Lung (tissue), 11 donors: ENCODE measurements at regions not wholly inside any gene's neighbourhood (a gene's known extent, or its start where the extent isn't known, plus 50 kb on each side); places are given as distances from the start of the nearest gene placed in this dataset.

Experiments
- ATAC-seq: fragments of 200-7000 bp; cut with Tn5 transposase; one replicate; pipeline ENCODE4 v1.9.1; 2020; ENCODE audit warnings: moderate number of reproducible peaks; ENCODE audit not compliant: insufficient read depth, low FRiP score
- DNase-seq, 3 donors: peaks; one replicate each; pipeline ENCODE4 v3.0.0-alpha.2; 2013 to 2017
- H3K27ac ChIP-seq, 2 donors: one replicate each; pipeline ENCODE4 v1.5.1; 2013; ENCODE audit warnings: mild to moderate bottlenecking in 2 of 2, moderate library complexity in 2 of 2, control low read depth in 1 of 2, inconsistent platforms in 1 of 2, low read depth in 1 of 2, low read length in 1 of 2
- H3K27me3 ChIP-seq, 3 donors: one replicate each; pipeline ENCODE4 v1.5.1; 2013; ENCODE audit warnings: low read length in 2 of 3; ENCODE audit not compliant: control insufficient read depth in 3 of 3, insufficient read depth in 3 of 3
- H3K36me3 ChIP-seq, 4 donors: one replicate each; pipeline ENCODE4 v1.5.1; 2013; ENCODE audit warnings: low read length in 4 of 4, mild to moderate bottlenecking in 1 of 4, moderate library complexity in 1 of 4; ENCODE audit not compliant: control insufficient read depth in 4 of 4, insufficient read depth in 4 of 4
- H3K4me1 ChIP-seq, 5 donors: one replicate each; pipeline ENCODE4 v1.5.1; 2013; ENCODE audit warnings: low read length in 5 of 5, mild to moderate bottlenecking in 2 of 5, moderate library complexity in 1 of 5; ENCODE audit not compliant: control insufficient read depth in 5 of 5, insufficient read depth in 5 of 5
- H3K4me3 ChIP-seq: one replicate; pipeline ENCODE4 v1.5.1; 2013; ENCODE audit warnings: mild to moderate bottlenecking, control low read depth, moderate library complexity
- H3K9ac ChIP-seq, 2 donors: one replicate each; pipeline ENCODE4 v1.5.1; 2013; ENCODE audit warnings: low read length in 2 of 2, control low read depth in 1 of 2; ENCODE audit not compliant: insufficient read depth in 1 of 2
- H3K9me3 ChIP-seq, 4 donors: one replicate each; pipeline ENCODE4 v1.5.1; 2013; ENCODE audit warnings: low read length in 3 of 4, mild to moderate bottlenecking in 1 of 4, moderate library complexity in 1 of 4; ENCODE audit not compliant: control insufficient read depth in 4 of 4, insufficient read depth in 3 of 4
- CTCF ChIP-seq: IDR thresholded peaks from 2 replicates; pipeline ENCODE4 v1.5.1; 2012; ENCODE audit warnings: mild to moderate bottlenecking; ENCODE audit errors: control extremely low read depth, extremely low read depth
- WGBS, 2 donors: extraction: QIAGEN DNeasy Blood & Tissue Kit; methylation state at CpG; one replicate each; pipeline ENCODE4 v1.1.7; 2013; 5-methylcytosine and 5-hydroxymethylcytosine counted together
- donor health status: control.
- donor health status: control.
- donor health status: Bipolar disorder and iron deficiency.
- donor health status: healthy.
- donor health status: DM: yes; HTN: yes; CAD: no.

GRCh38 chr5:74935752-74936091 is 69.5 kb upstream of the FAM169A start:
- Histone ChIP-seq H3K9ac (no peak overlapping the region), H3K36me3 (no peaks in the 10 kb centered on the region), H3K9me3 (no peaks in the 10 kb centered on the region), H3K4me1 (no peaks in the 10 kb centered on the region), H3K27me3 (no peaks in the 10 kb centered on the region), H3K27ac (no peak overlapping the region), H3K4me3 (no peak overlapping the region)
- TF ChIP-seq CTCF = no peak
- DNase-seq (no peak), ATAC-seq (no peak)
- 53 to 56% methylated on average over 4 of the region's 4 CpGs for WGBS, 2 donors

- Histone ChIP-seq H3K36me3 (no peaks in the 10 kb centered on the region), H3K27ac (no peak overlapping the region), H3K9me3 (no peaks in the 10 kb centered on the region), H3K4me1 (no peaks in the 10 kb centered on the region), H3K9ac (no peak overlapping the region), H3K27me3 (no peaks in the 10 kb centered on the region), H3K4me3 (no peak overlapping the region)
- WGBS, 2 donors = 18 to 32% methylated on average over 9 of the region's 9 CpGs
- ATAC-seq = peak; percentile 27
- TF ChIP-seq CTCF = no peak
- DNase-seq = peak in 2 of 3 donors; percentile 43
These were observed 69.0 kb upstream of the FAM169A start for GRCh38 chr5:74934949-74935751.

GRCh38 chr5:74927336-74927735 is 61.1 kb upstream of the FAM169A start:
- no peak for TF ChIP-seq CTCF
- DNase-seq (no peak), ATAC-seq (no peak)
- Histone ChIP-seq H3K4me3 (no peak overlapping the region), H3K4me1 (no peaks in the 10 kb centered on the region), H3K27ac (no peak overlapping the region), H3K27me3 (no peaks in the 10 kb centered on the region), H3K9me3 (no peaks in the 10 kb centered on the region), H3K36me3 (no peaks in the 10 kb centered on the region), H3K9ac (no peak overlapping the region)
- 59 to 82% methylated on average over 2 of the region's 2 CpGs for WGBS, 2 donors

GRCh38 chr5:74919487-74919886 is 53.3 kb upstream of the FAM169A start:
- Histone ChIP-seq H3K27me3 (no peaks in the 10 kb centered on the region), H3K36me3 (no peaks in the 10 kb centered on the region), H3K27ac (no peak overlapping the region), H3K4me1 (peaks cover 0 to under 1% (median 0%) of the 10 kb centered on the region in 5 donors), H3K4me3 (no peak overlapping the region), H3K9ac (no peak overlapping the region), H3K9me3 (no peaks in the 10 kb centered on the region)
- peak; percentile 9 for TF ChIP-seq CTCF
- peak; percentile 42 for ATAC-seq
- WGBS, 2 donors = 9% methylated on average over 6 of the region's 6 CpGs
- DNase-seq = peak; percentile 28 to 80 (median 77)
